Liver (tissue), 3 donors: ENCODE measurements at regions not wholly inside any gene's neighbourhood (a gene's known extent, or its start where the extent isn't known, plus 50 kb on each side); places are given as distances from the start of the nearest gene placed in this dataset.

ENCODE experiments used
- EGR1 ChIP-seq, 2 donors: IDR thresholded peaks; 2 replicates each; pipeline ENCODE4 v1.6.1; 2016 to 2018; ENCODE audit warnings: antibody characterized with exemption in 2 of 2, low read depth in 2 of 2
- GABPA ChIP-seq, 2 donors: IDR thresholded peaks in 1 of 2; conservative IDR thresholded peaks in 1 of 2; 2 replicates each; pipeline ENCODE4 v1.6.1; 2016; ENCODE audit warnings: antibody characterized with exemption in 2 of 2, mild to moderate bottlenecking in 1 of 2, moderate library complexity in 1 of 2
- NR2F2 ChIP-seq: IDR thresholded peaks from 2 replicates; pipeline ENCODE4 v1.6.1; 2016; ENCODE audit warnings: antibody characterized with exemption
- RAD21 ChIP-seq, 2 donors: IDR thresholded peaks; 2 replicates each; pipeline ENCODE4 v1.6.1; 2016; ENCODE audit warnings: antibody characterized with exemption in 2 of 2, mild to moderate bottlenecking in 2 of 2
- RXRA ChIP-seq, 2 donors: IDR thresholded peaks; 2 replicates each; pipeline ENCODE4 v1.6.1; 2017 to 2018; ENCODE audit warnings: antibody characterized with exemption in 2 of 2, mild to moderate bottlenecking in 1 of 2
- SP1 ChIP-seq: IDR thresholded peaks from 2 replicates; pipeline ENCODE4 v1.6.1; 2018; ENCODE audit warnings: antibody characterized with exemption, mild to moderate bottlenecking
- TAF1 ChIP-seq: conservative IDR thresholded peaks from 2 replicates; pipeline ENCODE4 v1.6.1; 2016; ENCODE audit warnings: antibody characterized with exemption, mild to moderate bottlenecking
- YY1 ChIP-seq: IDR thresholded peaks from 2 replicates; pipeline ENCODE4 v1.6.1; 2016; ENCODE audit warnings: antibody characterized with exemption, mild to moderate bottlenecking
- TF ChIP-seq, protein P1 (sequence below): IDR thresholded peaks from 2 replicates; pipeline ENCODE4 v1.6.1; 2016; ENCODE audit warnings: antibody characterized with exemption, mild to moderate bottlenecking
- TF ChIP-seq, protein P2 (sequence below): fragments of 150-350 bp; IDR thresholded peaks from 2 replicates; pipeline ENCODE4 v1.5.1; 2017; ENCODE audit warnings: improper control_type of control experiment, low read depth, low read length; ENCODE audit not compliant: missing input control
- TF ChIP-seq, protein P3 (sequence below): IDR thresholded peaks from 2 replicates; pipeline ENCODE4 v1.6.1; 2016; ENCODE audit warnings: antibody characterized with exemption
- TF ChIP-seq, protein P4 (sequence below): IDR thresholded peaks from 2 replicates; pipeline ENCODE4 v1.6.1; 2016; ENCODE audit warnings: antibody characterized with exemption
- donor health status: healthy.
- donor health status: healthy.

DNA sequence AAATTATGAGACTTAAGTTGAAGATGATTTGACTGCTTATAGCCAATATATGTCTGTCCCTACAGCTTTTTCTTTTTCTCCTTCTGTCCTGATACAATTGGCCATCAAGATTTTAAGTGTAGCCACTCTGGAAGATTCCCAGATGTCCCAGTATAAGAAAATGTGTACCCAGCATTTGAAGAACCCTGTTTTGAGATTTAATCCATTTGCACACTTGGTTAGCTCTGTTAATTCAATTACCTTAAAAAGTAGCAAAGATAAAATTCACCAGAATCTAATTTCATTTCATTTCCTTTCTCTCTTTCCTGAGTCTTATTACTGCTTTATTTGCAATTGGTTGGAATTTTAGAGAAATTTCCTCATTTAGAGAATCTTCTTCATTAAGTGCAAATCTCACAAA, 81.4 kb downstream of the DDIT4L start:
- TF ChIP-seq, protein P1, sequence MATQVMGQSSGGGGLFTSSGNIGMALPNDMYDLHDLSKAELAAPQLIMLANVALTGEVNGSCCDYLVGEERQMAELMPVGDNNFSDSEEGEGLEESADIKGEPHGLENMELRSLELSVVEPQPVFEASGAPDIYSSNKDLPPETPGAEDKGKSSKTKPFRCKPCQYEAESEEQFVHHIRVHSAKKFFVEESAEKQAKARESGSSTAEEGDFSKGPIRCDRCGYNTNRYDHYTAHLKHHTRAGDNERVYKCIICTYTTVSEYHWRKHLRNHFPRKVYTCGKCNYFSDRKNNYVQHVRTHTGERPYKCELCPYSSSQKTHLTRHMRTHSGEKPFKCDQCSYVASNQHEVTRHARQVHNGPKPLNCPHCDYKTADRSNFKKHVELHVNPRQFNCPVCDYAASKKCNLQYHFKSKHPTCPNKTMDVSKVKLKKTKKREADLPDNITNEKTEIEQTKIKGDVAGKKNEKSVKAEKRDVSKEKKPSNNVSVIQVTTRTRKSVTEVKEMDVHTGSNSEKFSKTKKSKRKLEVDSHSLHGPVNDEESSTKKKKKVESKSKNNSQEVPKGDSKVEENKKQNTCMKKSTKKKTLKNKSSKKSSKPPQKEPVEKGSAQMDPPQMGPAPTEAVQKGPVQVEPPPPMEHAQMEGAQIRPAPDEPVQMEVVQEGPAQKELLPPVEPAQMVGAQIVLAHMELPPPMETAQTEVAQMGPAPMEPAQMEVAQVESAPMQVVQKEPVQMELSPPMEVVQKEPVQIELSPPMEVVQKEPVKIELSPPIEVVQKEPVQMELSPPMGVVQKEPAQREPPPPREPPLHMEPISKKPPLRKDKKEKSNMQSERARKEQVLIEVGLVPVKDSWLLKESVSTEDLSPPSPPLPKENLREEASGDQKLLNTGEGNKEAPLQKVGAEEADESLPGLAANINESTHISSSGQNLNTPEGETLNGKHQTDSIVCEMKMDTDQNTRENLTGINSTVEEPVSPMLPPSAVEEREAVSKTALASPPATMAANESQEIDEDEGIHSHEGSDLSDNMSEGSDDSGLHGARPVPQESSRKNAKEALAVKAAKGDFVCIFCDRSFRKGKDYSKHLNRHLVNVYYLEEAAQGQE = no peak
- no peak for TF ChIP-seq TAF1
- no peak for TF ChIP-seq GABPA (IDR thresholded peaks at IDR 0.05 in 1 of 2, conservative IDR thresholded peaks at IDR 0.05 in 1 of 2)
- TF ChIP-seq, protein P2, sequence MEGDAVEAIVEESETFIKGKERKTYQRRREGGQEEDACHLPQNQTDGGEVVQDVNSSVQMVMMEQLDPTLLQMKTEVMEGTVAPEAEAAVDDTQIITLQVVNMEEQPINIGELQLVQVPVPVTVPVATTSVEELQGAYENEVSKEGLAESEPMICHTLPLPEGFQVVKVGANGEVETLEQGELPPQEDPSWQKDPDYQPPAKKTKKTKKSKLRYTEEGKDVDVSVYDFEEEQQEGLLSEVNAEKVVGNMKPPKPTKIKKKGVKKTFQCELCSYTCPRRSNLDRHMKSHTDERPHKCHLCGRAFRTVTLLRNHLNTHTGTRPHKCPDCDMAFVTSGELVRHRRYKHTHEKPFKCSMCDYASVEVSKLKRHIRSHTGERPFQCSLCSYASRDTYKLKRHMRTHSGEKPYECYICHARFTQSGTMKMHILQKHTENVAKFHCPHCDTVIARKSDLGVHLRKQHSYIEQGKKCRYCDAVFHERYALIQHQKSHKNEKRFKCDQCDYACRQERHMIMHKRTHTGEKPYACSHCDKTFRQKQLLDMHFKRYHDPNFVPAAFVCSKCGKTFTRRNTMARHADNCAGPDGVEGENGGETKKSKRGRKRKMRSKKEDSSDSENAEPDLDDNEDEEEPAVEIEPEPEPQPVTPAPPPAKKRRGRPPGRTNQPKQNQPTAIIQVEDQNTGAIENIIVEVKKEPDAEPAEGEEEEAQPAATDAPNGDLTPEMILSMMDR = no peak
- TF ChIP-seq, protein P3, sequence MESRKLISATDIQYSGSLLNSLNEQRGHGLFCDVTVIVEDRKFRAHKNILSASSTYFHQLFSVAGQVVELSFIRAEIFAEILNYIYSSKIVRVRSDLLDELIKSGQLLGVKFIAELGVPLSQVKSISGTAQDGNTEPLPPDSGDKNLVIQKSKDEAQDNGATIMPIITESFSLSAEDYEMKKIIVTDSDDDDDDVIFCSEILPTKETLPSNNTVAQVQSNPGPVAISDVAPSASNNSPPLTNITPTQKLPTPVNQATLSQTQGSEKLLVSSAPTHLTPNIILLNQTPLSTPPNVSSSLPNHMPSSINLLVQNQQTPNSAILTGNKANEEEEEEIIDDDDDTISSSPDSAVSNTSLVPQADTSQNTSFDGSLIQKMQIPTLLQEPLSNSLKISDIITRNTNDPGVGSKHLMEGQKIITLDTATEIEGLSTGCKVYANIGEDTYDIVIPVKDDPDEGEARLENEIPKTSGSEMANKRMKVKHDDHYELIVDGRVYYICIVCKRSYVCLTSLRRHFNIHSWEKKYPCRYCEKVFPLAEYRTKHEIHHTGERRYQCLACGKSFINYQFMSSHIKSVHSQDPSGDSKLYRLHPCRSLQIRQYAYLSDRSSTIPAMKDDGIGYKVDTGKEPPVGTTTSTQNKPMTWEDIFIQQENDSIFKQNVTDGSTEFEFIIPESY = no peak
- no peak for TF ChIP-seq NR2F2
- TF ChIP-seq, protein P4, sequence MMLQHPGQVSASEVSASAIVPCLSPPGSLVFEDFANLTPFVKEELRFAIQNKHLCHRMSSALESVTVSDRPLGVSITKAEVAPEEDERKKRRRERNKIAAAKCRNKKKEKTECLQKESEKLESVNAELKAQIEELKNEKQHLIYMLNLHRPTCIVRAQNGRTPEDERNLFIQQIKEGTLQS = no peak
- no peak for TF ChIP-seq RXRA (IDR thresholded peaks at IDR 0.05)
- TF ChIP-seq SP1 = no peak
- TF ChIP-seq RAD21 (IDR thresholded peaks at IDR 0.05) = no peak
- TF ChIP-seq YY1 = no peak
- TF ChIP-seq EGR1 (IDR thresholded peaks at IDR 0.05; ENCODE audit: low read depth in 2 of 2) = no peak
